ENCODE measurements at regions not wholly inside any gene's neighbourhood (a gene's known extent, or its start where the extent isn't known, plus 50 kb on each side); places are given as distances from the start of the nearest gene placed in this dataset.
"Not testable (repeated sequence)": the region's sequence is repeated elsewhere in the genome, so short reads cannot be mapped to it uniquely, and the experiment has no call there.

GRCh38 chr1:166685200-166685599, 154.1 kb upstream of the POGK start:
- DNase-seq (ENCODE audit: low read depth) = no peak
- in situ Hi-C loops (cut with HindIII; ENCODE audit: low sequenced_read_pairs) = no loop called here
- H3K4me3 ChIP-seq (ENCODE audit: low read depth, low read length) = no peak overlapping the region
- TF ChIP-seq, protein P1, sequence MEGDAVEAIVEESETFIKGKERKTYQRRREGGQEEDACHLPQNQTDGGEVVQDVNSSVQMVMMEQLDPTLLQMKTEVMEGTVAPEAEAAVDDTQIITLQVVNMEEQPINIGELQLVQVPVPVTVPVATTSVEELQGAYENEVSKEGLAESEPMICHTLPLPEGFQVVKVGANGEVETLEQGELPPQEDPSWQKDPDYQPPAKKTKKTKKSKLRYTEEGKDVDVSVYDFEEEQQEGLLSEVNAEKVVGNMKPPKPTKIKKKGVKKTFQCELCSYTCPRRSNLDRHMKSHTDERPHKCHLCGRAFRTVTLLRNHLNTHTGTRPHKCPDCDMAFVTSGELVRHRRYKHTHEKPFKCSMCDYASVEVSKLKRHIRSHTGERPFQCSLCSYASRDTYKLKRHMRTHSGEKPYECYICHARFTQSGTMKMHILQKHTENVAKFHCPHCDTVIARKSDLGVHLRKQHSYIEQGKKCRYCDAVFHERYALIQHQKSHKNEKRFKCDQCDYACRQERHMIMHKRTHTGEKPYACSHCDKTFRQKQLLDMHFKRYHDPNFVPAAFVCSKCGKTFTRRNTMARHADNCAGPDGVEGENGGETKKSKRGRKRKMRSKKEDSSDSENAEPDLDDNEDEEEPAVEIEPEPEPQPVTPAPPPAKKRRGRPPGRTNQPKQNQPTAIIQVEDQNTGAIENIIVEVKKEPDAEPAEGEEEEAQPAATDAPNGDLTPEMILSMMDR (IDR thresholded peaks at IDR 0.05; ENCODE audit: low read depth, low read length, missing control alignments) = no peak

GRCh38 chr1:166685891-166686290, 153.4 kb upstream of the POGK start:
- H3K4me3 ChIP-seq (ENCODE audit: low read depth, low read length); DNase-seq (ENCODE audit: low read depth); in situ Hi-C loops (cut with HindIII; ENCODE audit: low sequenced_read_pairs): not testable (repeated sequence)

DNA sequence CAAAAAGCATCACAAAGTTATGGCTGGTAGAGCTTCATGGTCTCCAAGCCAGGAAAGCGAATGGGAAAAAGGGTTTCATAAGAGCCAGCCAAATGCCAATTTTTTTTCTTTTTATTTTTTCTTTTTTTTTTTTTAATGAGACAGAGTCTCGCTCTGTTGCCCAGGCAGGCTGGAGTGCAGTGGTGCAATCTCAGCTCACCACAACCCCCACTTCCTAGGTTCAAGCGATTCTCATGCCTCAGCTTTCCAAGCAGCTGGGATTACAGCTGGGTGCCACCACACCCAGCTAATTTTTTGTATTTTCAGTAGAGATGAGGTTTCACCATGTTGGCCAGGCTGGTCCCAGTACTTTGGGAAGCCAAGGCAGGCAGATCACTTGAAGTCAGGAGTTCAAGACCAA, 148.7 kb upstream of the POGK start:
- DNase-seq (ENCODE audit: low read depth); in situ Hi-C loops (cut with HindIII; ENCODE audit: low sequenced_read_pairs); H3K4me3 ChIP-seq (ENCODE audit: low read depth, low read length): not testable (repeated sequence)

DNA sequence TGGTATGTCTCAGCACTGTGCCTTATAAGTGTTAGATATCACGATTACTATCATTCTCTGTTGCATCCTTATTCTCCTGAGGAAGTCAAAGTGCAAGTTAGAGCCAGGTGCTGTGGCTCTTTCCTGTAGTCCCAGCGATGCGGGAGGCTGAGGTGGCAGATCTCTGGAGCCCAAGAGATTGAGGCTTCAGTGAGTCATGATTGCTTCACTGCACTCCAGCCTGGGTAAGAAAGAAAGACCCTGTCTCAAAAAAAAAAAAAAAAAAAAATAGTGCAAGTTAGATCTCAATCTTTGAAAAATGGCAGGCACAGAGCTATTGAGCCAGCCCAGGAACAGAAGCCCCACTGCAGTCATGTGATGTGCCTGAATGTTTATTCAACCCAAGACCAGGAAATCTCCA, 147.8 kb upstream of the POGK start:
- no peak for DNase-seq (ENCODE audit: low read depth)
- H3K4me3 ChIP-seq (ENCODE audit: low read depth, low read length) = no peak overlapping the region
- TF ChIP-seq, protein P1 (IDR thresholded peaks at IDR 0.05; ENCODE audit: low read depth, low read length, missing control alignments) = no peak
- in situ Hi-C loops (cut with HindIII; ENCODE audit: low sequenced_read_pairs) = no loop called here

DNA sequence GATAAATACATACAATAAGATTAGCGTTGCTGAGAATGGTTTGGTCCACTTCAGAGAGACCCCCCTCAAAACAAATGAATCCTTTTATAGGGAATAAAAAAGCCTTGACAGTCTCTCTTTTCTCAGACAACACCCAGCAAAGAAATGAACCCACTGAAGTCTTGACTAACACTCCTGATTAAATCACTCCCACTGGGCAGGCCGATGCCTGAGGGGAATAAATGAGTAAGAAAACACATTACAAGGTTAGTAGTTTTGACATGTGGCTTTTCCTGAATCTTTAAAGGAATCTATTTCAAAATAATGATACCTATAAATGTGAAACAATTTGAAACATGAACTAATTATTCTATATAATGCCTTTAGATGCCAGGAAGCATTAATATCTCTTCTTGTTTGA, 146.9 kb upstream of the POGK start:
- no peak overlapping the region for H3K4me3 ChIP-seq (ENCODE audit: low read depth, low read length)
- DNase-seq (ENCODE audit: low read depth) = no peak
- TF ChIP-seq, protein P1 (IDR thresholded peaks at IDR 0.05; ENCODE audit: low read depth, low read length, missing control alignments) = no peak
- in situ Hi-C loops (cut with HindIII; ENCODE audit: low sequenced_read_pairs) = no loop called here

- DNase-seq (ENCODE audit: low read depth) = no peak
- H3K4me3 ChIP-seq (ENCODE audit: low read depth, low read length) = no peak overlapping the region
- TF ChIP-seq, protein P1 (IDR thresholded peaks at IDR 0.05; ENCODE audit: low read depth, low read length, missing control alignments) = no peak
- in situ Hi-C loops (cut with HindIII; ENCODE audit: low sequenced_read_pairs) = no loop called here
These were observed 146.1 kb upstream of the POGK start for GRCh38 chr1:166693158-166693557.

- no peak overlapping the region for H3K4me3 ChIP-seq (ENCODE audit: low read depth, low read length)
- TF ChIP-seq, protein P1 (IDR thresholded peaks at IDR 0.05; ENCODE audit: low read depth, low read length, missing control alignments) = no peak
- no peak for DNase-seq (ENCODE audit: low read depth)
- in situ Hi-C loops (cut with HindIII; ENCODE audit: low sequenced_read_pairs) = no loop called here
These were observed 145.5 kb upstream of the POGK start for GRCh38 chr1:166693673-166694297.

DNA sequence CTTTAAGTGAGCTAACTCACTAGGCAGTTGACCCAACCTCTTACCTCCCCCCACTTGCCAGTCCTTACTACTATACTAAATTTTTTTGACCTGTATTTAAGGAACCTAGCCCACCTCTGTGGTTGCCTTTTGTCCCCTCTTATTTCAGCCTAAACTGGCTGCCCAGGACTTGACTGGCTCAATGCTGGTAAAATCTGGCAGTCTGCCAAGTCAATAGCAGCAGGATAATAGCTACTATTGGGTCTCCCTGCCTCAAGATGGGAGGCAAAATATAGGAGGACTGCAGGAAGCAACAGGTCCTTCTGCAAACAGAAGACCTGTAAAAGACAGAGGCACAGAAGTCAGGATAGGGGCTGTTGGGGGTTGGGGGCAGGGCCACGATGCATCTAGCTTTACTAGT, 144.2 kb upstream of the POGK start:
- TF ChIP-seq, protein P1 (IDR thresholded peaks at IDR 0.05; ENCODE audit: low read depth, low read length, missing control alignments) = no peak
- H3K4me3 ChIP-seq (ENCODE audit: low read depth, low read length) = no peak overlapping the region
- no peak for DNase-seq (ENCODE audit: low read depth)
- in situ Hi-C loops (cut with HindIII; ENCODE audit: low sequenced_read_pairs) = no loop called here

DNA sequence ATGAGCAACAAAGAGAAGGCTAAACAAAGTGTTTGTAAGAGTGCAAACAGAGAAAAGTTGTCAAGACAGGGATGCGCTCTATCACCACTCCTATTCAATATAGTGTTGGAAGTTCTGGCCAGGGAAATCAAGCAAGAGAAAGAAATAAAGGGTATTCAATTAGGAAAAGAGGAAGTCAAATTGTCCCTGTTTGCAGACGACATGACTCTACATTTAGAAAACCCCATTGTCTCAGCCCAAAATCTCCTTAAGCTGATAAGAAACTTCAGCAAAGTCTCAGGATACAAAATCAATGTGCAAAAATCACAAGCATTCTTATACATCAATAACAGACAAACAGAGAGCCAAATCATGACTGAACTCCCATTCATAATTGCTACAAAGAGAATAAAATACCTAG, 143.4 kb upstream of the POGK start:
- DNase-seq (ENCODE audit: low read depth); H3K4me3 ChIP-seq (ENCODE audit: low read depth, low read length); in situ Hi-C loops (cut with HindIII; ENCODE audit: low sequenced_read_pairs): not testable (repeated sequence)
